ENCODE measurements at regions not wholly inside any gene's neighbourhood (a gene's known extent, or its start where the extent isn't known, plus 50 kb on each side); places are given as distances from the start of the nearest gene placed in this dataset.

GRCh38 chr9:1415146-1415545 is 365.0 kb downstream of the DMRT2 start:
- no peak overlapping the region for H3K4me3 Mint-ChIP-seq
- peaks cover 21% of the 10 kb centered on the region for H3K27me3 Mint-ChIP-seq (ENCODE audit: low read depth)
- H3K36me3 Mint-ChIP-seq = no peaks in the 10 kb centered on the region
- no peak for TF ChIP-seq CTCF (IDR thresholded peaks at IDR 0.05; ENCODE audit: unreplicated experiment)
- H3K4me1 Mint-ChIP-seq = no peaks in the 10 kb centered on the region
- H3K9me3 Mint-ChIP-seq = peaks cover 17% of the 10 kb centered on the region
- no peak overlapping the region for H3K27ac Mint-ChIP-seq
- DNase-seq (ENCODE audit: low spot score in 2 of 2, unreplicated experiment in 2 of 2) = no peak

GRCh38 chr9:1416261-1416660 is 366.1 kb downstream of the DMRT2 start:
- Mint-ChIP-seq H3K9me3 (peaks cover 11% of the 10 kb centered on the region), H3K36me3 (no peaks in the 10 kb centered on the region), H3K27me3 (ENCODE audit: low read depth) (peaks cover 17% of the 10 kb centered on the region), H3K27ac (no peak overlapping the region), H3K4me3 (no peak overlapping the region), H3K4me1 (no peaks in the 10 kb centered on the region)
- DNase-seq (ENCODE audit: low spot score in 2 of 2, unreplicated experiment in 2 of 2) = no peak
- no peak for TF ChIP-seq CTCF (IDR thresholded peaks at IDR 0.05; ENCODE audit: unreplicated experiment)

GRCh38 chr9:1421436-1421835 is 371.3 kb downstream of the DMRT2 start:
- no peak for TF ChIP-seq CTCF (IDR thresholded peaks at IDR 0.05; ENCODE audit: unreplicated experiment)

GRCh38 chr9:1427875-1428274 is 377.7 kb downstream of the DMRT2 start:
- TF ChIP-seq CTCF (IDR thresholded peaks at IDR 0.05; ENCODE audit: unreplicated experiment) = no peak
- no peak overlapping the region for H3K27ac Mint-ChIP-seq
- no peak for DNase-seq (ENCODE audit: low spot score in 2 of 2, unreplicated experiment in 2 of 2)
- peaks cover 15% of the 10 kb centered on the region for H3K27me3 Mint-ChIP-seq (ENCODE audit: low read depth)
- H3K9me3 Mint-ChIP-seq = peaks cover 11% of the 10 kb centered on the region
- H3K36me3 Mint-ChIP-seq = no peaks in the 10 kb centered on the region
- H3K4me1 Mint-ChIP-seq = no peaks in the 10 kb centered on the region
- H3K4me3 Mint-ChIP-seq = no peak overlapping the region

More at GRCh38 chr9:1421436-1421835, 371.3 kb downstream of the DMRT2 start:
- Mint-ChIP-seq H3K27ac (no peak overlapping the region), H3K27me3 (ENCODE audit: low read depth) (peaks cover 4% of the 10 kb centered on the region), H3K4me1 (no peaks in the 10 kb centered on the region), H3K4me3 (no peak overlapping the region), H3K36me3 (no peaks in the 10 kb centered on the region), H3K9me3 (peaks cover 22% of the 10 kb centered on the region)
- DNase-seq (ENCODE audit: low spot score in 2 of 2, unreplicated experiment in 2 of 2) = no peak

- Mint-ChIP-seq H3K4me1 (no peaks in the 10 kb centered on the region), H3K27ac (no peak overlapping the region), H3K4me3 (no peak overlapping the region), H3K9me3 (peaks cover 4% of the 10 kb centered on the region), H3K27me3 (ENCODE audit: low read depth) (peaks cover 18% of the 10 kb centered on the region), H3K36me3 (no peaks in the 10 kb centered on the region)
- DNase-seq (ENCODE audit: low spot score in 2 of 2, unreplicated experiment in 2 of 2) = no peak
- TF ChIP-seq CTCF (IDR thresholded peaks at IDR 0.05; ENCODE audit: unreplicated experiment) = no peak
Measured at GRCh38 chr9:1429297-1429696, 379.1 kb downstream of the DMRT2 start.

GRCh38 chr9:1431461-1431860 is 381.3 kb downstream of the DMRT2 start:
- TF ChIP-seq CTCF (IDR thresholded peaks at IDR 0.05; ENCODE audit: unreplicated experiment) = no peak
- H3K4me1 Mint-ChIP-seq = no peaks in the 10 kb centered on the region

More at GRCh38 chr9:1431461-1431860, 381.3 kb downstream of the DMRT2 start:
- H3K4me3 Mint-ChIP-seq = no peak overlapping the region
- H3K27me3 Mint-ChIP-seq (ENCODE audit: low read depth) = peaks cover 20% of the 10 kb centered on the region
- H3K9me3 Mint-ChIP-seq = no peaks in the 10 kb centered on the region
- H3K36me3 Mint-ChIP-seq = no peaks in the 10 kb centered on the region
- no peak overlapping the region for H3K27ac Mint-ChIP-seq
- DNase-seq (ENCODE audit: low spot score in 2 of 2, unreplicated experiment in 2 of 2) = no peak

Data from mesothelial cell of epicardium (in vitro differentiated cells).